ENCODE measurements at regions not wholly inside any gene's neighbourhood (a gene's known extent, or its start where the extent isn't known, plus 50 kb on each side); places are given as distances from the start of the nearest gene placed in this dataset.
A peak's percentile ranks its signal among the peaks of the same experiment; 100 is the strongest.

DNA sequence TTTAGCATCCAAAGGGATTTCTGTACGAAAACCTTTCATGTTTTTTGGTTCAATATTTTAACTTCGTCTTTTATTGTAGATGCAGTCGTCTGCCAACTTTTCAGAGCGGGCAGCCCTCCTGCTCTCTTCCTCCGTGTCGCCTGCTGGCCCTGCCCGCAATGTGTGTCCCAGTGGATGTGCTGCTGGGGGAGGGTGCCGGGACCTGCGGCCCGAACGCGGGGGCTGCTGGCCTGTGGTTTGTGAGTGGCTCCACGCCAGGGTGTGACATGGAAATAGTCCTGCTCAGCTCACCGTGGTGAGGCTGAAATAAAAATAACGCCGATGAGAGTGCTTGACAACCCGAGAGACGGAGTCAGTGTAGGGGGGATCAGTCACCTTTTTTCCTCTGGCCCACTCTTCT is 59.7 kb upstream of the GRPEL1 start:
- no peak for DNase-seq (ENCODE audit: low read depth)

DNA sequence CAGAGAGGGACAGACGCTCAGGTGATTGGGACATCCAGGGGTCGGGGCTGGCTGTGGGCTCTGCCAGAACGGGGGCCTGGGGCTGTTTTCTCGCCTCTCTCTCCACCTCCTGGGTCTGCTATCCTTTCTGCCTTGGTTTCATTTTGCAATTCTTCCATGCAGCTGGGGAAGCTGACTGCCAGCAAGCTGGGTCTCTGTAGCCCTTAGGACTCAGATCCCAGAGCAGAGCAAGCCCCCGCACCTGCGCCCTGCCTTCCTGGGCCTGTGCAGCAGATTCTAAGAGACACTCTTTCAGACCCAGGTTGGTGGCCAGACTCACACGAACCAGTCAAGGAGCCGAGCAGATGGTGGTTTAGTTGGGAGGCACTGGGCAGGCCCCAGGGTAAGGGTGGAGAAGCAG is 59.1 kb upstream of the GRPEL1 start:
- DNase-seq (ENCODE audit: low read depth) = no peak

GRCh38 chr4:7124689-7125442 is 57.0 kb upstream of the GRPEL1 start:
- peak; percentile 82 for DNase-seq (ENCODE audit: low read depth)

DNA sequence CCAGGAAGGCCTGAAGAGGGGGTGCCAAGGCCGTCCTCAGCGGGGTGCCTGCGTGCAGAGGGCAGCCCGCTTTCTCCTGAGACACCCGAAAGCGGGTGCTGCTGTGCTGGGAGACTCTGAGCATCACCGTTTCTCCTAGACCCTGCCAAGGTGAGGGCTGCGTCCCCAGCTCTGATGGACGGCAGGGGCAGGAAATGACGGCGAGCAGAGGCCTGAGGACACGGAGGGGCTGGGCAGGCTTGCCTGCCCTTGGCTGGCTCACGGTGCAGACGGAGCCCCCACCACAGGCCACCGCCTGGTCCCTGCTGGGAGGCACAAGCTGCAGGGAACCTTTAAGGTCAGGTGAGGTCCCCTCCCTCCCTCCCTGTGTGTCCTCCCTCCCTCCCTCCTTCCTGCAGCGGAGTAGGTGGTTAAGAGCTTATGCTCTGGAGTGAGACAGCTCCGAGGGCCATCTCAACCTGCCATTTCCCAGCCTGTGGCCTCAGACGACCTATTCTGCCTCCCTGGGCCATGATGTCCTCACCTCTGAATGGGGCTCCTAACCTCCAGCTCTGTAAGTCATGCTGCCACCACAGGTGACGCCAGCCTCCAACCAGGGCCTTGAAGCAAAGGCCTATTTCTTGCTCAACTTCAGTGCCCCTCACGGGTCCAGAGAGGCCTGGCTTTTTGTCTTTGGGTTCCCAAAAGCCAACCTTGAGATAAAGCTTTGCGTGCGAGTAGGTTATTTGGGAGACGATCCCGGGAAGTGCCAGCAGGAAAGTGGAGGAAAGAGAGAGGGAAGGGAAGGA is 54.2 kb upstream of the GRPEL1 start:
- DNase-seq (ENCODE audit: low read depth) = no peak

GRCh38 chr4:7121174-7121573 is 53.3 kb upstream of the GRPEL1 start:
- DNase-seq (ENCODE audit: low read depth) = peak; percentile 6

- DNase-seq (ENCODE audit: low read depth) = peak; percentile 17
These were observed 52.5 kb upstream of the GRPEL1 start for GRCh38 chr4:7120341-7120740.

DNA sequence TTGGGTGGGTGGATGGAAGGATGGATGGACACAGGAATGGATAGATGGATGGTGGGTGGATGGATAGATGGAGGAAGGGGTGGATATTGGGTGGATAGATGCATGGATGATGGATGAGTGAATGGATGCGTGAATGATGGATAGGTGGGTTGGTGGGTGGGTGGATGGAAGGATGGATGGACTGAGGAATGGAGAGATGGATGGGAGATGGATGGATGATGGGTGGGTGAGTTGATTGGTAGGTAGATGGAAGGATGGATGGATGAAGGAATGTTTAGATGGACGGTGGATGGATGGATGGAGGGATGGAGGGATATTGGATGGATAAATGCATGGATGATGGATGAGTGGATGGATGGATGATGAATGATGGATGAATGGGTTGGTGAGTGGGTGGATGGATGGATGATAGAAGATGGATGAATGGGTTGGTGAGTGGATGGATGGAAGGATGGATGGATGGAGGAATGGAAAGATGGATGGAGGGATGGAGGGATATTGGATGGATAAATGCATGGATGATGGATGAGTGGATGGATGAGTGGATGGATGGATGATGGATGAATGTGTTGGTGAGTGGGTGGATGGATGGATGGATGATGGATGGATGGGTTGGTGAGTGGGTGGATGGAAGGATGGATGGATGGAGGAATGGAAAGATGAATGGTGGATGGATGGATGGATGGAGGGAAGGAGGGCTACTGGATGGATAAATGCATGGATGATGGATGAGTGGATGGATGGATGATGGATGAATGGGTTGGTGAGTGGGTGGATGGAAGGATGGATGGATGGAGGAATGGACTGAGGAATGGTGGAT is 50.4 kb upstream of the GRPEL1 start:
- DNase-seq (ENCODE audit: low read depth) = no peak

Measured in EH (cell line).